Hepatocyte (in vitro differentiated cells): ENCODE measurements at regions not wholly inside any gene's neighbourhood (a gene's known extent, or its start where the extent isn't known, plus 50 kb on each side); places are given as distances from the start of the nearest gene placed in this dataset.

Experiments
- EZH2 ChIP-seq: fragments of 200-600 bp; sonication (generic); IDR thresholded peaks from 2 replicates; pipeline ENCODE4 v1.6.1; 2016; ENCODE audit warnings: antibody characterized with exemption, mild to moderate bottlenecking, borderline replicate concordance
- TF ChIP-seq, protein P1 (sequence below): fragments of 200-600 bp; sonication (generic); IDR thresholded peaks from 2 replicates; pipeline ENCODE4 v1.5.1; 2016; ENCODE audit warnings: antibody characterized with exemption, mild to moderate bottlenecking; ENCODE audit not compliant: poor library complexity

DNA sequence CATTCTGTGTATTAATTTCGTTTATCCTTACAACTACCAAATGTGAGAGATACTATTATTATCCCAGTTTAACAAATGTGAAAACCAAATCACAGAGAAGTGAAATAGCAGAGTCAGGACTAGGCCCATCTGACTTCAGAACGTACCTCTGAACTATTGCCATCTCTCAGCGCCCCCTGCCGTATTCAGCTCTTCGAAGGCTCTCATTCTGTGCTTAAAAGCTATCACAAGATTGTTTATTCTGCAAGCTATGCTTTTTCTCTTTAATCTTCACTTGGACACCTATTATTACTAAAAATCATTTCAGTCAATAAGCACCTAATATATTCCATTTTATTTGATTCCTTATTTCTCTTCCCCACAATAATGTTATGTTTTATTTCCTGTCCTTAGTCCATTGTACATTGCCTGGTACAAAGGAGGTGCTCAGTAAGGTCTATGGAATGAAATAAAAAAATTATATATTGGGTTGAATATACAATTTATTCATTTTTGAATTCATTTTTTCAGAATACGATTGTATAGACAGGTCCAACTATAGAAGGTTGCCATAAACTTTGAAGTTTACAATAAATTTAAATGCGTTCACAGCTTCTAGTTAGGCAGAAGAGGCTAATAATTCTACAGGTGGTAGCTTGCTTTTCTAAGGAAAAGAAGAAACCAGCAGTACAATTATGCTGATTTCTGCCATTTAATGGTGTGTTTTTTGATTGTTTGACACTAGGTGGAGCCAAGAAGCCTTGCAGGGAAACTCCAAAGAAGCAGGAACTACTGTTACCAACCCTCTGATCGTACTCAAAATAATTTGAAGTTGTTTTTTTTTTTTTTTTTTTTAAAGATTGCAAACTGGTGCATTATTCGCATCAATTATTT, 202.2 kb upstream of the DMRTA1 start:
- TF ChIP-seq EZH2: no peak
- TF ChIP-seq, protein P1, sequence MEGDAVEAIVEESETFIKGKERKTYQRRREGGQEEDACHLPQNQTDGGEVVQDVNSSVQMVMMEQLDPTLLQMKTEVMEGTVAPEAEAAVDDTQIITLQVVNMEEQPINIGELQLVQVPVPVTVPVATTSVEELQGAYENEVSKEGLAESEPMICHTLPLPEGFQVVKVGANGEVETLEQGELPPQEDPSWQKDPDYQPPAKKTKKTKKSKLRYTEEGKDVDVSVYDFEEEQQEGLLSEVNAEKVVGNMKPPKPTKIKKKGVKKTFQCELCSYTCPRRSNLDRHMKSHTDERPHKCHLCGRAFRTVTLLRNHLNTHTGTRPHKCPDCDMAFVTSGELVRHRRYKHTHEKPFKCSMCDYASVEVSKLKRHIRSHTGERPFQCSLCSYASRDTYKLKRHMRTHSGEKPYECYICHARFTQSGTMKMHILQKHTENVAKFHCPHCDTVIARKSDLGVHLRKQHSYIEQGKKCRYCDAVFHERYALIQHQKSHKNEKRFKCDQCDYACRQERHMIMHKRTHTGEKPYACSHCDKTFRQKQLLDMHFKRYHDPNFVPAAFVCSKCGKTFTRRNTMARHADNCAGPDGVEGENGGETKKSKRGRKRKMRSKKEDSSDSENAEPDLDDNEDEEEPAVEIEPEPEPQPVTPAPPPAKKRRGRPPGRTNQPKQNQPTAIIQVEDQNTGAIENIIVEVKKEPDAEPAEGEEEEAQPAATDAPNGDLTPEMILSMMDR: peak; percentile 56
